SK-N-SH (cell line): ENCODE measurements at regions not wholly inside any gene's neighbourhood (a gene's known extent, or its start where the extent isn't known, plus 50 kb on each side); places are given as distances from the start of the nearest gene placed in this dataset.

Source experiments
- CTCF ChIA-PET: fragments of 300-600, 350-600 bp; formaldehyde crosslinking; extraction: SDS; loops from one replicate; lab custom pipeline; 2021; lab: Yijun Ruan, JAX
- POLR2A ChIA-PET: fragments of 350-600 bp; sonication (Branson Sonifier 250); formaldehyde crosslinking; extraction: SDS; loops from one replicate; lab custom pipeline; 2020; ENCODE audit warnings: antibody characterized with exemption, inconsistent platforms; lab: Yijun Ruan, JAX
- DNase-seq: peaks from one replicate; pipeline ENCODE4 v3.0.0; 2012
- H2AFZ ChIP-seq: fragments of 200-600 bp; sonication (generic); 2 replicates; pipeline ENCODE4 v1.8.1; 2016; ENCODE audit warnings: antibody characterized with exemption, mild to moderate bottlenecking, low read depth
- H3F3A ChIP-seq: fragments of 200-600 bp; sonication (generic); replicated peaks from 2 replicates; pipeline ENCODE3; 2016; ENCODE audit warnings: antibody characterized with exemption, mild to moderate bottlenecking; ENCODE audit not compliant: insufficient read depth
- H3K27ac ChIP-seq, 2 experiments: fragments of 200-500 bp in 1 of 2; fragments of 200-600 bp in 1 of 2; sonication (Bioruptor generic) in 1 of 2; sonication (generic), shearing (Covaris generic) in 1 of 2; 2 replicates each; pipeline versions ENCODE4 v1.5.1 to v1.6.1; 2014 to 2016; ENCODE audit warnings: low read depth in 2 of 2, inconsistent platforms in 1 of 2, low read length in 1 of 2, mild to moderate bottlenecking in 1 of 2, mixed read lengths in 1 of 2
- H3K27me3 ChIP-seq: fragments of 200-600 bp; sonication (generic), shearing (Covaris generic); 2 replicates; pipeline ENCODE4 v1.6.1; 2016; ENCODE audit warnings: mixed run types; ENCODE audit not compliant: insufficient read depth
- H3K36me3 ChIP-seq, 2 experiments: fragments of 200-500 bp in 1 of 2; fragments of 200-600 bp in 1 of 2; sonication (Bioruptor generic) in 1 of 2; sonication (generic) in 1 of 2; replicated peaks in 1 of 2; 2 replicates each; pipeline versions ENCODE3 to v1.5.1; 2014 to 2016; ENCODE audit warnings: low read length in 1 of 2, mild to moderate bottlenecking in 1 of 2; ENCODE audit not compliant: insufficient read depth in 2 of 2, control insufficient read depth in 1 of 2
- H3K4me1 ChIP-seq, 2 experiments: fragments of 200-500 bp in 1 of 2; fragments of 200-600 bp in 1 of 2; sonication (Bioruptor generic) in 1 of 2; sonication (generic), shearing (Covaris generic) in 1 of 2; 2 replicates each; pipeline versions ENCODE4 v1.5.1 to v1.6.1; 2014 to 2016; ENCODE audit warnings: low read depth in 1 of 2, low read length in 1 of 2, mixed run types in 1 of 2; ENCODE audit not compliant: insufficient read depth in 2 of 2, control insufficient read depth in 1 of 2
- H3K4me2 ChIP-seq: fragments of 200-600 bp; sonication (generic), shearing (Covaris generic); 2 replicates; pipeline ENCODE4 v1.6.1; 2017; ENCODE audit warnings: mixed run types
- H3K4me3 ChIP-seq, 2 experiments: fragments of 200-500 bp in 1 of 2; fragments of 200-600 bp in 1 of 2; sonication (Bioruptor generic) in 1 of 2; sonication (generic), shearing (Covaris generic) in 1 of 2; 2 replicates each; pipeline versions ENCODE4 v1.5.1 to v1.8.1; 2014 to 2016; ENCODE audit warnings: low read depth in 2 of 2, inconsistent platforms in 1 of 2, low read length in 1 of 2, mild to moderate bottlenecking in 1 of 2, mixed read lengths in 1 of 2, moderate library complexity in 1 of 2
- H3K79me2 ChIP-seq: fragments of 200-600 bp; sonication (generic); 2 replicates; pipeline ENCODE4 v1.8.1; 2017; ENCODE audit warnings: mild to moderate bottlenecking; ENCODE audit not compliant: insufficient read depth
- H3K9ac ChIP-seq: fragments of 200-600 bp; sonication (generic); 2 replicates; pipeline ENCODE4 v1.6.1; 2017; ENCODE audit warnings: mixed run types
- H3K9me2 ChIP-seq: fragments of 200-600 bp; sonication (generic); 2 replicates; pipeline ENCODE4 v1.6.1; 2017; ENCODE audit warnings: mixed run types
- H3K9me3 ChIP-seq: fragments of 200-600 bp; sonication (generic); 2 replicates; pipeline ENCODE4 v1.6.1; 2017; ENCODE audit warnings: mixed run types, mild to moderate bottlenecking, moderate library complexity
- H4K20me1 ChIP-seq: fragments of 200-600 bp; sonication (generic); 2 replicates; pipeline ENCODE4 v1.6.1; 2017; ENCODE audit warnings: mild to moderate bottlenecking, mixed run types; ENCODE audit not compliant: insufficient read depth
- EP300 ChIP-seq, 2 experiments: IDR thresholded peaks; 2 replicates each; pipeline versions ENCODE4 v1.4.0 to v1.6.1; 2012; ENCODE audit warnings: borderline replicate concordance in 1 of 2, low read depth in 1 of 2, low read length in 1 of 2
- FOXJ3 ChIP-seq: sonication (generic); formaldehyde crosslinking; IDR thresholded peaks from 2 replicates; pipeline ENCODE4 v1.5.1; 2020; ENCODE audit warnings: mild to moderate bottlenecking, missing genetic modification reagents
- JUND ChIP-seq: IDR thresholded peaks from 2 replicates; pipeline ENCODE4 v1.4.0; 2012
- MAX ChIP-seq: IDR thresholded peaks from 2 replicates; pipeline ENCODE4 v1.4.0; 2012; ENCODE audit warnings: low read depth
- MXI1 ChIP-seq: IDR thresholded peaks from 2 replicates; pipeline ENCODE4 v1.6.1; 2012; ENCODE audit warnings: mild to moderate bottlenecking, low read depth, low read length, improper control_type of control experiment
- PBX3 ChIP-seq: IDR thresholded peaks from 2 replicates; pipeline ENCODE4; 2012
- RAD21 ChIP-seq: IDR thresholded peaks from 2 replicates; pipeline ENCODE4 v1.6.1; 2012; ENCODE audit warnings: mild to moderate bottlenecking, low read length
- RFX5 ChIP-seq: IDR thresholded peaks from 2 replicates; pipeline ENCODE4 v1.6.1; 2012; ENCODE audit warnings: mild to moderate bottlenecking, improper control_type of control experiment, low read length
- SIN3A ChIP-seq: IDR thresholded peaks from 2 replicates; pipeline ENCODE4 v1.6.1; 2012; ENCODE audit warnings: low read depth, mild to moderate bottlenecking, low read length, moderate library complexity, borderline replicate concordance
- SMC3 ChIP-seq: IDR thresholded peaks from 2 replicates; pipeline ENCODE4 v1.6.1; 2012; ENCODE audit warnings: low read depth, low read length, improper control_type of control experiment
- TEAD4 ChIP-seq: IDR thresholded peaks from 2 replicates; pipeline ENCODE4 v1.4.0; 2012; ENCODE audit warnings: mild to moderate bottlenecking, borderline replicate concordance; ENCODE audit not compliant: insufficient read depth
- USF1 ChIP-seq: IDR thresholded peaks from 2 replicates; pipeline ENCODE4 v1.4.0; 2012; ENCODE audit warnings: low read depth, borderline replicate concordance
- USF2 ChIP-seq: fragments of 150-350 bp; IDR thresholded peaks from 2 replicates; pipeline ENCODE4 v1.6.1; 2017; ENCODE audit warnings: antibody characterized with exemption, low read length, low read depth, borderline replicate concordance
- ZBTB33 ChIP-seq: IDR thresholded peaks from 2 replicates; pipeline ENCODE4 v1.4.0; 2012; ENCODE audit warnings: low read depth, borderline replicate concordance
- WGBS: methylation state at CpG from one replicate; pipeline ENCODE4 v1.1.6; 2017; ENCODE audit warnings: low lambda C conversion rate; 5-methylcytosine and 5-hydroxymethylcytosine counted together

- POLR2A ChIA-PET: no interaction called here
Observed at GRCh38 chr4:125750399-125750798, 435.6 kb downstream of the FAT4 start.

More at GRCh38 chr4:125750399-125750798, 435.6 kb downstream of the FAT4 start:
- no peak overlapping the region for H3K4me2 ChIP-seq
- H3K4me1 ChIP-seq: no peaks in the 10 kb centered on the region
- H3K36me3 ChIP-seq: peaks cover 0 to 3% of the 10 kb centered on the region in 2 experiments
- H3F3A ChIP-seq: peaks cover 3% of the 10 kb centered on the region
- H3K9ac ChIP-seq: no peak overlapping the region
- CTCF ChIA-PET: interaction anchor here (1.8 to 1.9 kb wide), 2 partner anchors 10 to 434 kb away, joined by 4 to 10 read pairs; no protein-coding TSS in a partner anchor
- H3K79me2 ChIP-seq: no peaks in the 10 kb centered on the region
- TF ChIP-seq JUND: no peak
- no peak for TF ChIP-seq RFX5
- TF ChIP-seq PBX3: no peak
- TF ChIP-seq USF2: no peak
- no peak for TF ChIP-seq RAD21
- TF ChIP-seq MAX: no peak
- no peak for TF ChIP-seq ZBTB33
- no peak for TF ChIP-seq MXI1
- no peak for TF ChIP-seq FOXJ3 (CRISPR knock-in tag)
- TF ChIP-seq SIN3A: no peak
- no peak for TF ChIP-seq SMC3
- no peak for TF ChIP-seq EP300 (IDR thresholded peaks at IDR 0.05; ENCODE audit: borderline replicate concordance in 1 of 2, low read depth in 1 of 2, low read length in 1 of 2)
- no peak for TF ChIP-seq TEAD4
- TF ChIP-seq USF1: no peak
- no peaks in the 10 kb centered on the region for H4K20me1 ChIP-seq
- H3K27me3 ChIP-seq: no peaks in the 10 kb centered on the region
- H3K9me2 ChIP-seq: no peaks in the 10 kb centered on the region
- WGBS: 88% methylated on average over 1 of the region's 1 CpG
- no peak overlapping the region for H3K27ac ChIP-seq
- no peaks in the 10 kb centered on the region for H3K9me3 ChIP-seq
- no peak overlapping the region for H3K4me3 ChIP-seq
- H2AFZ ChIP-seq: no peak overlapping the region
- no peak for DNase-seq
